NCI-H748 treated with DMSO at 0.1 percent for 48 hours (cell line): ENCODE measurements at regions not wholly inside any gene's neighbourhood (a gene's known extent, or its start where the extent isn't known, plus 50 kb on each side); places are given as distances from the start of the nearest gene placed in this dataset.

ENCODE experiments used
- DNase-seq: peaks from one replicate; lab custom pipeline; 2025; lab: John Stamatoyannopoulos, UW

- no peak for DNase-seq
Measured at GRCh38 chr22:22999523-22999922, 70.8 kb upstream of the GNAZ start.

DNA sequence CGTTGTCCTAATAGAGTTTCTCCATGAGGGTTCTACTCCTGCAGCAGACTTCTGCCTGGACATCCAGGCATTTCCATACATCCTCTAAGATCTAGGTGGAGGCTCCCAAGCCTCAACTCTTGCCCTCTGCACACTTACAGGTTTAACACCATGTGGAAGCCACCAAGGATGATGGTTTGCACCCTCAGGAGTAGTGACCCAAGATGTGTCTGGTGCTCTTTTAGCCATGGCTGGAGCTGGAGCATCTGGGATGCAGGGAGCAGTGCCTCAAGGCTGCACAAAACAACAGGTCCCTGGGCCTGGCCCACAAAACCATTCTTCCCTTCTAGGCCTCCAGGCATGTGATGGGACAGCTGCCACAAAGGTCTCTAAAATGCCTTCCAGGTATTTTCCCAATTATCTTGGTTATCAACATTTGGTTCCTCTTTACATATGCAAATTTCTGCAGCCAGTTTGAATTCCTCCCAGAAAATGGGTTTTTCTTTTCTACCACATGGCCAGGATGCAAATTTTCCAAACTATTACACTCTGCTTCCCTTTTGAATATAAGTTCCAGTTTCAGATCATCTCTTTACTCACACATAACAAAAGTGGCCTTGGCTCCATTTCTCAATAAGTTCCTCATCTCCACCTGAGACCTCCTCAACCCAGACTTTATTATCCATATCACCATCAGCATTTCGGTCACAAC lies 69.5 kb upstream of the GNAZ start:
- no peak for DNase-seq

GRCh38 chr22:23001463-23001862 lies 68.9 kb upstream of the GNAZ start:
- DNase-seq = no peak

DNA sequence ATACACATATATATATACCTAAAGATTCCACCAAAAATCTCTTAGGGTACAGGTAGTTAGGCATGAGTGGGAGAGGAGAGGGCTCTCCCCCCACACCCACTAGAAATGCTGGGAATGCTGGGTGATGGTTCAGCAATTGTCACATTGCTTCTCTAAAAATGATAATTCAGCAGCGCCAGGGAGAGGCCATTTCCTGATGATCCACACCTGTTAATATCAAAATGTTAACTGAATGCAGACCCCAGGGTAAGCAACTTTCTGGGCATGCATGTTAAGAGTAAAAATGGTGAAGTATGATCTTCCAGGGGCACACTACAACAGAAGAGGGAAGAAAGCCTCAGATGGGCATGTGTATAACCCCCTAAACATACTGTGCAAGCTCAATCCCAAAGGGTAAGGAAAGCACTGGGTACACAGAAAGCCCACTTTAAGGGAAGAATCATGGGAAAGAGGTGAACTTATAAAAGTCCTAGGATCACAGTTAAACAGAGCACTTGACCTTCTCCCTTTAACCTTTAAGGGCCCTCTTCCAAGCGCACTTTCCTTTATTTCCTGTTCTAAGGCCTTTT lies 67.6 kb upstream of the GNAZ start:
- no peak for DNase-seq

- no peak for DNase-seq
Measured at GRCh38 chr22:23007823-23008222, 62.5 kb upstream of the GNAZ start.

DNA sequence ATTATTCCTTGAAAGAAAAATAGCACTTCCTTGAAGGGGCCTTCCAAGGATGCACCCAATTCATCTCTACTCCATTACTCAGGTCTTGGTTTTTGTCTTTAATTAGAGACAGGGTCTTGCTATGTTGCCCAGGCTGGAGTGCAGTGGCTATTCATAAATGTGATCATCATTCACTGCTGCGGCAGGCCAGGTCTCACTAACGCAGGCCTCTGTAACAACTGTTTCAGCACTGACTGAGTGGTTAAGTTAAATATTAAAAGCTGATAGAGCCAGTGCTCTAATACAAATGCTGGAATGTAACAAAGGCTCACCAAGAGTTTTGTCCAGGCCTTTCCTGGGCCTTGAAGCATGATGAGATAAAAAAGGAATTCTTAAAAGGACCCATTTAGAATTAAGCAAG lies 61.4 kb upstream of the GNAZ start:
- DNase-seq = no peak
